ENCODE measurements at regions not wholly inside any gene's neighbourhood (a gene's known extent, or its start where the extent isn't known, plus 50 kb on each side); places are given as distances from the start of the nearest gene placed in this dataset.

- WGBS, 2 experiments (ENCODE audit: low coverage in 1 of 2, low lambda C conversion rate in 2 of 2, missing lambda C conversion rate in 2 of 2): 52 to 60% methylated on average over 5 of the region's 5 CpGs
- Histone ChIP-seq H3K4me2 (ENCODE audit: unreplicated experiment) (peak overlapping the region; percentile 57), H4K20me1 (ENCODE audit: insufficient read depth) (no peaks in the 10 kb centered on the region), H3K27me3 (replicated peaks; ENCODE audit: insufficient read depth) (no peaks in the 10 kb centered on the region), H3K4me3 (peak overlapping the region; percentile 27; the same call in 1 of the 2 replicates), H3K79me2 (ENCODE audit: insufficient read depth) (no peaks in the 10 kb centered on the region), H3K4me1 (ENCODE audit: insufficient read depth) (peaks cover 21% of the 10 kb centered on the region), H3K27ac (peak overlapping the region; percentile 1; the same call in 1 of the 2 replicates), H3K9me2 (ENCODE audit: insufficient read depth) (no peaks in the 10 kb centered on the region), H3K9me3 (ENCODE audit: low read depth) (no peaks in the 10 kb centered on the region), H3K36me3 (ENCODE audit: low read depth) (no peaks in the 10 kb centered on the region), H3F3A (ENCODE audit: insufficient read depth) (peaks cover 11% of the 10 kb centered on the region; the same call in 1 of the 2 replicates), H3K9ac (no peak overlapping the region), H2AFZ (peak overlapping the region; percentile 24)
- no peak for TF ChIP-seq EZH2phosphoT487 (IDR thresholded peaks at IDR 0.05; ENCODE audit: insufficient read depth, low read depth)
- TF ChIP-seq EZH2 (IDR thresholded peaks at IDR 0.05; ENCODE audit: insufficient read depth, poor library complexity, severe bottlenecking): no peak
- DNase-seq: no peak
- in situ Hi-C loops (cut with MboI): no loop called here
Measured at GRCh38 chr14:38419579-38419978, 163.7 kb upstream of the CLEC14A start.

DNA sequence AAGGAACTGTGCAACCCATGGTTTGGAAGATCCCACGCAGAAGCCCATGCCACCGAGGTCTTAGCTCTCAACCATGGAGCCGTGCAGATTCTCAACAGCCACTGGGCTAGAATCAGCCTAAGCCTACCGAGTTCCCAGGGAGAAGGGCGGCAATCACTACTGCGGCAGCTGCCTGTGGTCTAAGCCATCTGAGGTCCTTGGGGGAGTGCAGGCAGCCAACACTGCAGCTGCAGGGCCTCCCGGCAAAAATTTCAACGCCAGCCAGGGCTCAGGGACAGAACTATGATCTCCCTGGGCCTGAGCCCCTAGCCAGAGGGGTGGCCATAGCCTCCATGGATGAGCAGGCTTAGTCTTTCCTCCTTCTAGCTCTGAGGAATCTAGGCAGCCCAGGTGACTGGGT lies 156.8 kb upstream of the CLEC14A start:
- Histone ChIP-seq H3K4me2 (ENCODE audit: unreplicated experiment) (no peak overlapping the region), H3K9me3 (ENCODE audit: low read depth) (no peaks in the 10 kb centered on the region), H2AFZ (no peak overlapping the region), H3K9me2 (ENCODE audit: insufficient read depth) (no peaks in the 10 kb centered on the region), H3K27me3 (replicated peaks; ENCODE audit: insufficient read depth) (no peaks in the 10 kb centered on the region), H3K27ac (no peak overlapping the region), H3K9ac (no peak overlapping the region), H3K79me2 (ENCODE audit: insufficient read depth) (no peaks in the 10 kb centered on the region), H3K36me3 (ENCODE audit: low read depth) (no peaks in the 10 kb centered on the region), H3F3A (ENCODE audit: insufficient read depth) (peaks cover 14% of the 10 kb centered on the region), H3K4me3 (no peak overlapping the region), H4K20me1 (ENCODE audit: insufficient read depth) (no peaks in the 10 kb centered on the region), H3K4me1 (ENCODE audit: insufficient read depth) (peaks cover 30% of the 10 kb centered on the region)
- in situ Hi-C loops (cut with MboI): no loop called here
- TF ChIP-seq EZH2 (IDR thresholded peaks at IDR 0.05; ENCODE audit: insufficient read depth, poor library complexity, severe bottlenecking): no peak
- TF ChIP-seq EZH2phosphoT487 (IDR thresholded peaks at IDR 0.05; ENCODE audit: insufficient read depth, low read depth): no peak
- no peak for DNase-seq
- 98 to 99% methylated on average over 7 to 8 of the region's 8 CpGs for WGBS, 2 experiments (ENCODE audit: low coverage in 1 of 2, low lambda C conversion rate in 2 of 2, missing lambda C conversion rate in 2 of 2)

GRCh38 chr14:38410442-38410841 lies 154.5 kb upstream of the CLEC14A start:
- no peaks in the 10 kb centered on the region for H3K79me2 ChIP-seq (ENCODE audit: insufficient read depth)
- no peak for TF ChIP-seq EZH2 (IDR thresholded peaks at IDR 0.05; ENCODE audit: insufficient read depth, poor library complexity, severe bottlenecking)
- no peak for TF ChIP-seq EZH2phosphoT487 (IDR thresholded peaks at IDR 0.05; ENCODE audit: insufficient read depth, low read depth)
- in situ Hi-C loops (cut with MboI): no loop called here

GRCh38 chr14:38409071-38409705 lies 153.3 kb upstream of the CLEC14A start:
- H3K4me1 ChIP-seq (ENCODE audit: insufficient read depth): peaks cover 59% of the 10 kb centered on the region
- H3K79me2 ChIP-seq (ENCODE audit: insufficient read depth): no peaks in the 10 kb centered on the region
- peak; percentile 49 for DNase-seq
- no peak overlapping the region for H3K4me3 ChIP-seq
- peak overlapping the region; percentile 0; the same call in 1 of the 2 replicates for H2AFZ ChIP-seq
- 76 to 92% methylated on average over 2 of the region's 2 CpGs for WGBS, 2 experiments (ENCODE audit: low coverage in 1 of 2, low lambda C conversion rate in 2 of 2, missing lambda C conversion rate in 2 of 2)
- H3K9me3 ChIP-seq (ENCODE audit: low read depth): no peaks in the 10 kb centered on the region
- H3K27me3 ChIP-seq (replicated peaks; ENCODE audit: insufficient read depth): no peaks in the 10 kb centered on the region
- H3K4me2 ChIP-seq (ENCODE audit: unreplicated experiment): no peak overlapping the region
- H3K9me2 ChIP-seq (ENCODE audit: insufficient read depth): no peaks in the 10 kb centered on the region
- peak overlapping the region; percentile 6; the same call in 1 of the 2 replicates for H3K27ac ChIP-seq
- TF ChIP-seq EZH2phosphoT487 (IDR thresholded peaks at IDR 0.05; ENCODE audit: insufficient read depth, low read depth) (no peak), EZH2 (IDR thresholded peaks at IDR 0.05; ENCODE audit: insufficient read depth, poor library complexity, severe bottlenecking) (no peak)
- H3K9ac ChIP-seq: no peak overlapping the region
- no peaks in the 10 kb centered on the region for H3K36me3 ChIP-seq (ENCODE audit: low read depth)
- H3F3A ChIP-seq (ENCODE audit: insufficient read depth): peaks cover 41% of the 10 kb centered on the region
- H4K20me1 ChIP-seq (ENCODE audit: insufficient read depth): no peaks in the 10 kb centered on the region
- in situ Hi-C loops (cut with MboI): no loop called here

More at GRCh38 chr14:38410442-38410841, 154.5 kb upstream of the CLEC14A start:
- H3K9me2 ChIP-seq (ENCODE audit: insufficient read depth): no peaks in the 10 kb centered on the region
- H2AFZ ChIP-seq: 0 out of 2 replicates have a peak overlapping the region, but pooled peaks have one; percentile 65
- DNase-seq: no peak
- H3K4me3 ChIP-seq: no peak overlapping the region
- no peaks in the 10 kb centered on the region for H3K9me3 ChIP-seq (ENCODE audit: low read depth)
- H3K27me3 ChIP-seq (replicated peaks; ENCODE audit: insufficient read depth): no peaks in the 10 kb centered on the region
- H3K9ac ChIP-seq: no peak overlapping the region
- H3K36me3 ChIP-seq (ENCODE audit: low read depth): no peaks in the 10 kb centered on the region
- 93 to 100% methylated on average over 1 of the region's 1 CpG for WGBS, 2 experiments (ENCODE audit: low coverage in 1 of 2, low lambda C conversion rate in 2 of 2, missing lambda C conversion rate in 2 of 2)
- no peak overlapping the region for H3K27ac ChIP-seq
- no peak overlapping the region for H3K4me2 ChIP-seq (ENCODE audit: unreplicated experiment)
- no peaks in the 10 kb centered on the region for H4K20me1 ChIP-seq (ENCODE audit: insufficient read depth)
- peaks cover 47% of the 10 kb centered on the region for H3K4me1 ChIP-seq (ENCODE audit: insufficient read depth)
- peaks cover 29% of the 10 kb centered on the region for H3F3A ChIP-seq (ENCODE audit: insufficient read depth)

Measured in GM23248 (cell line).